ENCODE measurements at regions not wholly inside any gene's neighbourhood (a gene's known extent, or its start where the extent isn't known, plus 50 kb on each side); places are given as distances from the start of the nearest gene placed in this dataset.

GRCh38 chr13:73222627-73223305 lies 164.0 kb downstream of the KLF5 start:
- TF ChIP-seq CTCF (IDR thresholded peaks at IDR 0.05; ENCODE audit: poor library complexity, severe bottlenecking): no peak
- no peak for TF ChIP-seq EP300 (conservative IDR thresholded peaks at IDR 0.05; ENCODE audit: poor library complexity, severe bottlenecking)
- no peak for TF ChIP-seq TAF1 (IDR thresholded peaks at IDR 0.05; ENCODE audit: low read depth)
- no peak for TF ChIP-seq RAD21 (conservative IDR thresholded peaks at IDR 0.05)
- TF ChIP-seq EZH2 (IDR thresholded peaks at IDR 0.05; ENCODE audit: borderline replicate concordance, insufficient read depth, low read length, poor library complexity, severe bottlenecking): no peak
- no peak for TF ChIP-seq REST (IDR thresholded peaks at IDR 0.05; ENCODE audit: borderline replicate concordance)

All from neural cell (in vitro differentiated cells).